ENCODE measurements at regions not wholly inside any gene's neighbourhood (a gene's known extent, or its start where the extent isn't known, plus 50 kb on each side); places are given as distances from the start of the nearest gene placed in this dataset.
A peak's percentile ranks its signal among the peaks of the same experiment; 100 is the strongest.
"Not testable (repeated sequence)": the region's sequence is repeated elsewhere in the genome, so short reads cannot be mapped to it uniquely, and the experiment has no call there.

- FAIRE-seq = no peak
- DNase-seq (ENCODE audit: low spot score) = no peak
Observed at GRCh38 chr1:81299892-81300291, 500.8 kb upstream of the ADGRL2 start.

GRCh38 chr1:81298266-81298665, 502.5 kb upstream of the ADGRL2 start:
- FAIRE-seq (no peak), DNase-seq (ENCODE audit: low spot score) (no peak)

GRCh38 chr1:81296601-81297000, 504.1 kb upstream of the ADGRL2 start:
- FAIRE-seq (no peak), DNase-seq (ENCODE audit: low spot score) (no peak)

DNA sequence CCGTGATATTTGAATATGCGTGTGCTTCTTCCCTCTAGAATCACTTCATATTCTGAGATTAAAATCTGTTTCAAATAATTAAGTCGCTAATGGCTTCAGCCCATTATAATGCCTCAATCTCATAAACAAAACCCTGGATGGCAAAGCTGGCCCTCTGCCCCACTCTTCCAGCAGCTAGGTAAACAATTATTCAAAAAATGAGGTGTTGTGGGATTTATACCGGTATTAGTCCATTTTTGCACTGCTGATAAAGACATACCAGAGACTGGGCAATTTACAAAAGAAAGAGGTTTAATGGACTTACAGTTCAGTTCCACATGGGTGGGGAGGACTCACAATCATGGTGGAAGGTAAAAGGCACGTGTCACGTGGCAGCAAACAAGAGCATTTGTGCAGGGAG, 510.4 kb upstream of the ADGRL2 start:
- no peak for FAIRE-seq

DNA sequence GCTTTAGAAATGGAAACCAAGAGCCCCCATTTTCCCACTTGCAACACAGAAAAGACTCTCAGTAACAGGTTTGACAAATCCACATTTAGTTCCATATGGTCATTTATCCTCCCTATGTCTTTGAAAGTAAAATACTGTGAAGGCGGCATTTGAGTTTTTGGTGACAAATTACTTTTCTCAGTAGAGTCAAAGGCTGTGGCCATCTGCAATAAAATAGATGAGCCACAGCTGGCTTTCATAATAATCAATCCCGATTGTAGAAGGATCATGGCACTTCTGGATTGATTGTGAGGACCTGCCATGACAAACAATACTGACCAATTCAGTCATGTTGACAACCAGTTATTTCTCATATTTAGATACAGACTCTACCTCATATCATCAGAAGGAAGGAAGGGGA, 512.0 kb upstream of the ADGRL2 start:
- FAIRE-seq = no peak
- no peak for DNase-seq (ENCODE audit: low spot score)

More for the DNA sequence above, 510.4 kb upstream of the ADGRL2 start:
- DNase-seq (ENCODE audit: low spot score) = no peak

DNA sequence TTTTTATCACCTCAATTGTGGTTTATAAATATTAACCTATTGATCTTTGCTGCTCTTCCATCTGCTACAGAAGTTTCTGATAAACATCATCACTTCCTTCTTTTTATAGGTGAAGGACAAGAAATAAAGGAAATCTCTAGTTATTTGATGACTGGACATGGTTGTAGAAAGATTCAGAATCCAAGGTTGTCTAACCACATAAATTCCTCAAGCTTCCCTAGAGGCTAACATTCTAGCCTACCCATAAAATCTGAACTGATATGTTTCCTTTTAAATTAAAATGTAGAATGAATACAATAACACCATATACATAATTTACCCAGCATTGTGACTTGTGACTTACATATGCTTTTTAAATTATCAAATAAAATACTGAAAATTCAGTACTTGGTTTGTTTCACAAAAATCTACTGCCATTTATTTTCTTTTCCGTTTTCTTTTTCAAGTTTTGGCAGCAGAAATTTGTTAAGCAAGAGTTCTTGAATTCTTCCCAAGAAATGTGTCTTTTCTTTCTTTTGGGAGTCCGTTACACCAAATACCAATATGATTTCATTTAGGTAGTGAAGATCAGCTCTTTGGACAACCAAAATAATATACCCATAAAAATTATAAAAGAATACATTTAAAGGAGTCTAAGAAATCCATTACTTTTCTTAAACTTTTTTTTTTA, 513.2 kb upstream of the ADGRL2 start:
- DNase-seq (ENCODE audit: low spot score) = no peak
- no peak for FAIRE-seq

- DNase-seq (ENCODE audit: low spot score) = no peak
Observed at GRCh38 chr1:81270051-81270450, 530.7 kb upstream of the ADGRL2 start.

GRCh38 chr1:81264976-81265375, 535.8 kb upstream of the ADGRL2 start:
- DNase-seq (ENCODE audit: low spot score) (no peak), FAIRE-seq (no peak)

More at GRCh38 chr1:81270051-81270450, 530.7 kb upstream of the ADGRL2 start:
- no peak for FAIRE-seq

GRCh38 chr1:81259625-81260411, 540.9 kb upstream of the ADGRL2 start:
- DNase-seq (ENCODE audit: low spot score) (no peak), FAIRE-seq (no peak)

GRCh38 chr1:81254560-81254959, 546.2 kb upstream of the ADGRL2 start:
- no peak for FAIRE-seq
- DNase-seq (ENCODE audit: low spot score) = no peak

- FAIRE-seq = no peak
Observed at GRCh38 chr1:81254068-81254467, 546.7 kb upstream of the ADGRL2 start.

DNA sequence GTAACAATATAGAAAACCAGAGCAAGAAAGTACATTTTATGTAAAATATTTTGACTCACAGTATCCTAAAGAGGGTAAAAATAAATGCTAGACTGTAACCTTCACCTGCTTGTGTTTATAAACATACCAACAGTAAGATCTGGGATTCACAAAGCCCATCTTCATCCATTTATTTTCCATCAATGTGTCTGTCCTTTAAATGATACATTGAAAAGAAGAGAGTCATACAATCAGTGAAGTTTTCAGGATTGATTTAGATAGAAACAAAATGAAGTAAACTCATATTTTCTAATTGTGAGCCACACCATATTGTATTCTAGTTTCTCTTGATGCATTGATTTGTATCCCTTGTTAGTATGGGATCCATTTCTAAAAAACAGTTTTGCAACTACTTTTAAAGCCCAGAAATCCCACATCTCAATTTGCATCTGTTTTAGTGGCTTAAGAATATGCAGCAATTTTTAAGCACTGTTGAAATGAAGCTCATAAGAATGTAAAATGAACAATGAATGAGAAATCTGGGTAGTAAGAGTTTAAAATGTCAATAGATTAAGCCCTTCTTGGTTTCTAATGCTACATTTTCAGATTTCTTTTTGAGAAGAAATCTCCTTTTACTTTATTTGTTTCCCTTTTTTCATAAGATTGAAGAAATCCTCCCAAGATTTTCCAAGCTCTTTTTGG, 548.1 kb upstream of the ADGRL2 start:
- FAIRE-seq (no peak), DNase-seq (ENCODE audit: low spot score) (no peak)

More at GRCh38 chr1:81254068-81254467, 546.7 kb upstream of the ADGRL2 start:
- DNase-seq (ENCODE audit: low spot score) = no peak

DNA sequence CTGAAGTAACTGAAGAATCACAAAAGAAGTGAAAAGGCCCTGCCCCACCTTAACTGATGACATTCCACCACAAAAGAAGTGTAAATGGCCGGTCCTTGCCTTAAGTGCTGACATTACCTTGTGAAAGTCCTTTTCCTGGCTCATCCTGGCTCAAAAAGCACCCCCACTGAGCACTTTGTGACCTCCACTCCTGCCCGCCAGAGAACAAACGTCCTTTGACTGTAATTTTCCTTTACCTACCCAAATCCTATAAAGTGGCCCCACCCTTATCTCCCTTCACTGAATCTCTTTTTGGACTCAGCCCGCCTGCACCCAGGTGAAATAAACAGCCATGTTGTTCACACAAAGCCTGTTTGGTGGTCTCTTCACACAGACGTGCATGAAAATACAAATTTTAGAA, 549.9 kb upstream of the ADGRL2 start:
- DNase-seq (ENCODE audit: low spot score); FAIRE-seq: not testable (repeated sequence)

DNA sequence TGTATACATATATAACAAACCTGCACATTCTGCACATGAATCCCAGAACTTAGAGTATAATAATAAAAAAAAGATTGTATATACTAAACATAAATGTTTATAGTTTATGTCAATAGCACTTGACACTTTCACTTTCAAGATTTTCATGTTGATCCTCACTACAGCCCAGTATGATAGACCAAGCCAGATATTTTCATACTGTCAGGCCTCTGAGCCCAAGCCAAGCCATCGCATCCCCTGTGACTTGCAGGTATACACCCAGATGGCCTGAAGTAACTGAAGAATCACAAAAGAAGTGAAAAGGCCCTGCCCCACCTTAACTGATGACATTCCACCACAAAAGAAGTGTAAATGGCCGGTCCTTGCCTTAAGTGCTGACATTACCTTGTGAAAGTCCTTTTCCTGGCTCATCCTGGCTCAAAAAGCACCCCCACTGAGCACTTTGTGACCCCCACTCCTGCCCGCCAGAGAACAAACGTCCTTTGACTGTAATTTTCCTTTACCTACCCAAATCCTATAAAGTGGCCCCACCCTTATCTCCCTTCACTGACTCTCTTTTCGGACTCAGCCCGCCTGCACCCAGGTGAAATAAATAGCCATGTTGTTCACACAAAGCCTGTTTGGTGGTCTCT, 555.5 kb upstream of the ADGRL2 start:
- not testable (repeated sequence) for FAIRE-seq; DNase-seq (ENCODE audit: low spot score)

DNA sequence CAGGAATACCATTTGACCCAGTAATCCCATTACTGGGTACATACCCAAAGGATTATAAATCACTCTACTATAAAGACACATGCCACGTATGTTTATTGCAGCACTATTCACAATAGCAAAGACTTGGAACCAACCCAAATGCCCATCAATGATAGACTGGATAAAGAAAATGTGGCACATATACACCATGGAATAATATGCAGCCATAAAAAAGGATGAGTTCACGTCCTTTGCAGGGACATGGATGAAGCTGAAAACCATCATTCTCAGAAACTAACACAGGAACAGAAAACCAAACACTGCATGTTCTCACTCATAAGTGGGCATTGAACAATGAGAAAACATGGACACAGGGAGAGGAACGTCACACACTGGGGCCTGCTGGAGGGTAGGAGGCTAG, 556.1 kb upstream of the ADGRL2 start:
- DNase-seq (ENCODE audit: low spot score); FAIRE-seq: not testable (repeated sequence)

GRCh38 chr1:81242103-81242502, 558.6 kb upstream of the ADGRL2 start:
- DNase-seq (ENCODE audit: low spot score) = no peak
- FAIRE-seq = no peak

GRCh38 chr1:81238129-81238528, 562.6 kb upstream of the ADGRL2 start:
- FAIRE-seq (no peak), DNase-seq (ENCODE audit: low spot score) (no peak)

DNA sequence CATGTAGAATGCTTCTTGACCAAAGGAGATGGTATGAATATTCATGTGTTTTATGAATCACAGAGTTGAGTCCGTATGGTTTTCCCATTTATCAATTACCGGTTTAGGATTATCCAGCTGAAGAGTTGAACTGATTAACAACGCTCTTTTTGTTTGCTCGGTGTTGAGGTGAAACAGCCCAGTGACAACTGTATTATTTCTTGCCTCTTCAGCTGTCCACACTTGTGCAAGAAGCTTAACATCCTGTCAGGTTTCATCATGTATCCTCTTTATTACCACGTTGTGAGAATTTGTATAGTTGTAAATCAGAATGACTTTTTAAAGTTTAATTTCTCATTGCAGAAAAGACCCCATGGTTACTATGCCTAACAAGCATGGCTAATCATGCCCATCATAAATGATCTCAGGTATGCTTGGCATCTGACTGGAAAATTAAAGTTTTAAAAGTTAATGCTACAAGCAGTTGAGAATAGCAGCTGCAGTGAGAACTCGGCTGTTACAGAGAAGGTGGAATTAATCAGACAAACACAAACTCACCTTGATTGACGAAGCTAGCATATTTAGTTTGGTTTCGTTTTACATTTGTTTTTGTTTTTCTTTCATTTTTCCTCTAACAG, 563.2 kb upstream of the ADGRL2 start:
- FAIRE-seq (peak; percentile 33), DNase-seq (ENCODE audit: low spot score) (no peak)

GRCh38 chr1:81234237-81234636, 566.5 kb upstream of the ADGRL2 start:
- no peak for DNase-seq (ENCODE audit: low spot score)
- FAIRE-seq = no peak

- no peak for DNase-seq (ENCODE audit: low spot score)
- FAIRE-seq = no peak
Observed at GRCh38 chr1:81233591-81233990, 567.1 kb upstream of the ADGRL2 start.

GRCh38 chr1:81232420-81232819, 568.3 kb upstream of the ADGRL2 start:
- FAIRE-seq (no peak), DNase-seq (ENCODE audit: low spot score) (no peak)

Measured in RCC 7860 (cell line).